ENCODE measurements at regions not wholly inside any gene's neighbourhood (a gene's known extent, or its start where the extent isn't known, plus 50 kb on each side); places are given as distances from the start of the nearest gene placed in this dataset.

DNA sequence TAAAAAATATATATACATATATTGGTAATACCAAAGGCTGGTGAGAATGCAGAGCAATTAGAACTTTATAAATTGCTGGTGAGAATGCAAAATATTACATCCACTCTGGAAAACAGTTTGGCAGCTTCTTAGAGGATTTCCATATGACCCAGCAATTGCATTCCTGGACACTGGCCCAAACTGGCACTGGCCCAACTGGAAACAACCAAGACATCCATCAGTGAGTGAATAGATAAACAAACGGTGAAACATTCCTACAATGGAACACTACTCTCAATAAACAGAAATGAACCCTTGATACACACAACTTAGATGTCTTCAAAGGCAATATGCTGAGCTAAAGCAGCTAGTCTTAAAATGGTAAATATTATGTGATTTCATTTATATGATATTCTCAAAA, 524.2 kb downstream of the IQCM start:
- Histone ChIP-seq H3K27ac (no peak overlapping the region), H3K9me3 (ENCODE audit: low read depth) (no peaks in the 10 kb centered on the region), H3K4me1 (ENCODE audit: low read depth) (no peaks in the 10 kb centered on the region), H3K36me3 (no peaks in the 10 kb centered on the region), H3K27me3 (no peaks in the 10 kb centered on the region), H3K4me3 (no peak overlapping the region)
- TF ChIP-seq CTCF (IDR thresholded peaks at IDR 0.05; ENCODE audit: low read depth, low read length), result no peak
- DNase-seq (ENCODE audit: low read depth in 1 of 2, low spot score in 1 of 2), result peak in 1 of 2 donors; percentile 66

DNA sequence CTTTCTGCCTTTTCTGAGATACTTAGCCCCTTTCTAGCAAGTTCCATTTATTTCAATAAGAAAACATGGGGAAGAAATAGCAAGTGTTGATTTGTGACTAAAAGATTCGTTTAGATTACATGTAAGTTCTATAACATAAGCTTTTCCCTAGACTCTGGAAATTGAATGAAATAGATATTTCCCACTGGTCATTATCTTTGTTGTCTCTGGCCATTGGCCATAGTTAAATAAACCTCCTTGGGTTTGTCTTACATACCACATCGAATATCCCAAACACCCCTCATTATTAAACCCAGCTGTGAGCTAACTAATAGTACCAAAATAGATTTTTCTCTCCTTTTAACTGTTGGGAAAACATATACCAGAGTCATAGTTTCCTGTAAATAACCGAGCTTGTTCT, 534.8 kb downstream of the IQCM start:
- H3K27ac ChIP-seq, result no peak overlapping the region
- no peak overlapping the region for H3K4me3 ChIP-seq
- DNase-seq (ENCODE audit: low read depth in 1 of 2, low spot score in 1 of 2), result no peak
- no peaks in the 10 kb centered on the region for H3K4me1 ChIP-seq (ENCODE audit: low read depth)
- H3K36me3 ChIP-seq, result no peaks in the 10 kb centered on the region
- no peaks in the 10 kb centered on the region for H3K9me3 ChIP-seq (ENCODE audit: low read depth)
- no peaks in the 10 kb centered on the region for H3K27me3 ChIP-seq
- TF ChIP-seq CTCF (IDR thresholded peaks at IDR 0.05; ENCODE audit: low read depth, low read length), result no peak

GRCh38 chr4:149279776-149280175, 535.9 kb downstream of the IQCM start:
- peak in 1 of 2 donors; percentile 5 for DNase-seq (ENCODE audit: low read depth in 1 of 2, low spot score in 1 of 2)
- no peak for TF ChIP-seq CTCF (IDR thresholded peaks at IDR 0.05; ENCODE audit: low read depth, low read length)
- Histone ChIP-seq H3K9me3 (ENCODE audit: low read depth) (no peaks in the 10 kb centered on the region), H3K36me3 (no peaks in the 10 kb centered on the region), H3K27me3 (no peaks in the 10 kb centered on the region), H3K4me1 (ENCODE audit: low read depth) (no peaks in the 10 kb centered on the region), H3K27ac (no peak overlapping the region), H3K4me3 (no peak overlapping the region)

DNA sequence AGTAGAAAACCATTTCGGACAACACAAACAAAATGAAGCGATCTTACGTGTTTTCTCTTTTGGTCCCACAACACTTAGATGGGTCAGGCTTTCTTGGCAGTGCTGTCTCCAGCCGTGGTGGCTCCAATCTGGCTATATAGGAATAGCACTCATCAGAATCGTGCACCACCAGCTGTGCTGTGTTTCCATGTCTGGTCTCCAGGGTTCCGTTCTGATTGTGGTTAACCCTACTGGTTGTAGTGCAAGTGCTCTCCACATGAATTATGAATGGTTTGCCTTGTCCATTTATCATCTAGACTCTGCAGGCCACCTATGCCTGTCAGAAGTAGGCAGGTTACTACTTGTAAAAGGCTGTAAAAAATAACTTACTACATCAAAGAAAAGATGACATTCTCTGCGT, 536.3 kb downstream of the IQCM start:
- TF ChIP-seq CTCF (IDR thresholded peaks at IDR 0.05; ENCODE audit: low read depth, low read length), result no peak
- no peak overlapping the region for H3K4me3 ChIP-seq
- H3K4me1 ChIP-seq (ENCODE audit: low read depth), result no peaks in the 10 kb centered on the region
- no peak for DNase-seq (ENCODE audit: low read depth in 1 of 2, low spot score in 1 of 2)
- H3K36me3 ChIP-seq, result no peaks in the 10 kb centered on the region
- no peaks in the 10 kb centered on the region for H3K9me3 ChIP-seq (ENCODE audit: low read depth)
- no peak overlapping the region for H3K27ac ChIP-seq
- no peaks in the 10 kb centered on the region for H3K27me3 ChIP-seq

DNA sequence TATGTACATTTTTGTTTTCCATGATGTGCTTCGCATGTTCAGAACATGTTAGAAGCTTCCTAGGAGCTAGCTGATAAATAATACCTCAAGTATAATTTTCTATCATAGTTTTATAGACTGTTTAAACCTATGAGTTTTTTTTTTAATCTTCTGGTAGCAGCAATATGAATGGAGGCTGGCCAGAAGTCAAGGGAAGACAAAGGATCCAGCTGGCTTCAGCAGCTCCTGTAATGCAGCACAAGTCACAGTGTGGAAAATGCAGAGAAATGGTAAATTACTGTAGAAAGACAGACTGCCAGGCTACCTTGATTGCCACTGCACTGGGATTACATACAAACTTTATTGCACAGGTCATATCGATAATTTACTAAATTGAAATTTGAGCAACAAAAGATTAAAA, 537.9 kb downstream of the IQCM start:
- H3K4me1 ChIP-seq (ENCODE audit: low read depth), result no peaks in the 10 kb centered on the region
- no peak for DNase-seq (ENCODE audit: low read depth in 1 of 2, low spot score in 1 of 2)
- no peaks in the 10 kb centered on the region for H3K9me3 ChIP-seq (ENCODE audit: low read depth)
- H3K27ac ChIP-seq, result no peak overlapping the region
- H3K4me3 ChIP-seq, result no peak overlapping the region
- no peaks in the 10 kb centered on the region for H3K27me3 ChIP-seq
- TF ChIP-seq CTCF (IDR thresholded peaks at IDR 0.05; ENCODE audit: low read depth, low read length), result no peak
- no peaks in the 10 kb centered on the region for H3K36me3 ChIP-seq

DNA sequence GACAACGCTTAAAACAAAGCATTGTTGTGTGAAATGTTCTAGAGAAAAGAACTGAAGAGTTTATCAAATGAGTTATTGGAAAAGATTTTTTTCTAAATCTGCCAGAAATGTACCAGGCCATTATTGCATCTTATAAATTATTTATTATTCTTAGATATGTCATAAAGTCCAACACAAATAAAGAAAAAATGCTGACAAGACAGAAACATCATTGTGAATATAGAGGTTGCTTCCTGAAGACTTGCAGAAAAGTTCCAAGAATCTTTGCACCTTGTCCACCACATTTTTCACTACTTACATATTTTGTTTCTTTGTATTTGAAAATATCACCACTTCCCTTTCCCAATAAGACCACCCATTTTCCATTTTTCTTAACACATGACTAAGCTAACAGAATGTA, 545.8 kb downstream of the IQCM start:
- H3K9me3 ChIP-seq (ENCODE audit: low read depth), result no peaks in the 10 kb centered on the region
- TF ChIP-seq CTCF (IDR thresholded peaks at IDR 0.05; ENCODE audit: low read depth, low read length), result no peak
- no peak overlapping the region for H3K4me3 ChIP-seq
- H3K27ac ChIP-seq, result no peak overlapping the region
- H3K4me1 ChIP-seq (ENCODE audit: low read depth), result no peaks in the 10 kb centered on the region
- no peaks in the 10 kb centered on the region for H3K27me3 ChIP-seq
- no peaks in the 10 kb centered on the region for H3K36me3 ChIP-seq
- no peak for DNase-seq (ENCODE audit: low read depth in 1 of 2, low spot score in 1 of 2)
